PC-9 (cell line): ENCODE measurements at regions not wholly inside any gene's neighbourhood (a gene's known extent, or its start where the extent isn't known, plus 50 kb on each side); places are given as distances from the start of the nearest gene placed in this dataset.

Source experiments
- BruUV-seq: library from RNA; stranded (reverse); fragments of 400-500 nt; replicated peaks from 2 replicates; lab custom pipeline; 2021; lab: Mats Ljungman, UMichigan
- CTCF ChIA-PET: fragments of 300-600 bp; sonication (Branson Sonifier 250); formaldehyde crosslinking; loops from one replicate; lab custom pipeline; 2022; ENCODE audit warnings: antibody characterized with exemption; lab: Charles Lee
- POLR2A ChIA-PET: fragments of 300-600 bp; sonication (Branson Sonifier 250); formaldehyde crosslinking; loops from one replicate; lab custom pipeline; 2022; ENCODE audit warnings: antibody characterized with exemption; ENCODE audit not compliant: unreplicated experiment; lab: Charles Lee
- DNase-seq, 2 experiments: peaks; one replicate each; pipeline versions ENCODE4 v3.0.0 to v3.0.0-alpha.2; 2015 to 2022; ENCODE audit warnings: mixed read lengths in 1 of 2
- H2AFZ ChIP-seq: fragments of 200-600 bp; sonication (generic); 2 replicates; pipeline ENCODE4 v1.8.1; 2017; ENCODE audit warnings: antibody characterized with exemption
- H3F3A ChIP-seq: fragments of 200-600 bp; sonication (generic); 2 replicates; pipeline ENCODE4 v1.8.1; 2017; ENCODE audit warnings: antibody characterized with exemption, mild to moderate bottlenecking, low read depth; ENCODE audit not compliant: insufficient read depth
- H3K27ac ChIP-seq: fragments of 200-600 bp; sonication (generic); 2 replicates; pipeline ENCODE4 v1.6.1; 2016; ENCODE audit warnings: mixed run types
- H3K27me3 ChIP-seq: fragments of 200-600 bp; sonication (generic); 2 replicates; pipeline ENCODE4 v1.6.1; 2016; ENCODE audit warnings: low read depth, mixed run types; ENCODE audit not compliant: insufficient read depth
- H3K36me3 ChIP-seq: fragments of 200-600 bp; sonication (generic); 2 replicates; pipeline ENCODE4 v1.6.1; 2016; ENCODE audit warnings: low read depth, mixed run types
- H3K4me1 ChIP-seq: fragments of 200-600 bp; sonication (generic); replicated peaks from 2 replicates; pipeline ENCODE4 v1.6.1; 2016; ENCODE audit warnings: mixed run types; ENCODE audit not compliant: insufficient read depth
- H3K4me2 ChIP-seq: fragments of 200-600 bp; sonication (generic); 2 replicates; pipeline ENCODE4 v1.6.1; 2017; ENCODE audit warnings: mixed run types
- H3K4me3 ChIP-seq: fragments of 200-600 bp; sonication (generic); 2 replicates; pipeline ENCODE4 v1.6.1; 2016; ENCODE audit warnings: mixed run types
- H3K79me2 ChIP-seq: fragments of 200-600 bp; sonication (generic); 2 replicates; pipeline ENCODE4 v1.6.1; 2017; ENCODE audit warnings: low read depth, mixed run types
- H3K9me2 ChIP-seq: fragments of 200-600 bp; sonication (generic); 2 replicates; pipeline ENCODE4 v1.8.1; 2017; ENCODE audit warnings: mild to moderate bottlenecking; ENCODE audit not compliant: insufficient read depth
- H3K9me3 ChIP-seq: fragments of 200-600 bp; sonication (generic); 2 replicates; pipeline ENCODE4 v1.8.1; 2016; ENCODE audit warnings: low read depth; ENCODE audit not compliant: insufficient read depth
- H4K20me1 ChIP-seq: fragments of 200-600 bp; sonication (generic); 2 replicates; pipeline ENCODE4 v1.8.1; 2017; ENCODE audit not compliant: insufficient read depth
- CTCF ChIP-seq: fragments of 200-600 bp; sonication (generic); conservative IDR thresholded peaks from 2 replicates; pipeline ENCODE4 v1.6.1; 2017; ENCODE audit warnings: mixed run types, antibody characterized with exemption, mild to moderate bottlenecking, moderate library complexity
- EZH2 ChIP-seq: fragments of 200-600 bp; sonication (generic); IDR thresholded peaks from 2 replicates; pipeline ENCODE4 v1.8.0; 2017; ENCODE audit warnings: antibody characterized with exemption, low read depth
- intact Hi-C: fragments of 100-400 bp; cut with micrococcal nuclease; formaldehyde crosslinking; loops from one replicate; pipeline ENCODE4 v1.10.0; 2022; ENCODE audit not compliant: unreplicated experiment

- POLR2A ChIA-PET, result no interaction called here
- H4K20me1 ChIP-seq, result no peaks in the 10 kb centered on the region
- no peak for DNase-seq
- no peak overlapping the region for H3K27ac ChIP-seq
- no peaks in the 10 kb centered on the region for H3K4me1 ChIP-seq
- no peak overlapping the region for H2AFZ ChIP-seq
- intact Hi-C loops, result no loop called here
- H3K4me2 ChIP-seq, result no peak overlapping the region
- H3K9me2 ChIP-seq, result no peaks in the 10 kb centered on the region
- BruUV-seq, result no TSS peak
- H3K9me3 ChIP-seq, result no peaks in the 10 kb centered on the region
- no peaks in the 10 kb centered on the region for H3K79me2 ChIP-seq
- CTCF ChIA-PET, result no interaction called here
- H3K27me3 ChIP-seq, result no peaks in the 10 kb centered on the region; the same call in 1 of the 2 replicates
- H3F3A ChIP-seq, result no peaks in the 10 kb centered on the region; the same call in 1 of the 2 replicates
- H3K4me3 ChIP-seq, result no peak overlapping the region
- TF ChIP-seq CTCF, result no peak
- TF ChIP-seq EZH2, result no peak
- H3K36me3 ChIP-seq, result no peaks in the 10 kb centered on the region
These were observed 246.1 kb downstream of the BMP7 start for GRCh38 chr20:57020364-57020763.

GRCh38 chr20:57022306-57022705 lies 244.1 kb downstream of the BMP7 start:
- no peak overlapping the region for H3K4me2 ChIP-seq
- no peaks in the 10 kb centered on the region; the same call in 1 of the 2 replicates for H3K27me3 ChIP-seq
- H3K4me1 ChIP-seq, result no peaks in the 10 kb centered on the region
- ChIA-PET POLR2A (no interaction called here), CTCF (no interaction called here)
- no peak overlapping the region for H2AFZ ChIP-seq
- no peaks in the 10 kb centered on the region for H3K36me3 ChIP-seq
- H3K4me3 ChIP-seq, result no peak overlapping the region
- TF ChIP-seq CTCF (no peak), EZH2 (no peak)
- no TSS peak for BruUV-seq
- H3K27ac ChIP-seq, result no peak overlapping the region
- intact Hi-C loops, result no loop called here
- no peaks in the 10 kb centered on the region; the same call in 1 of the 2 replicates for H3F3A ChIP-seq
- no peaks in the 10 kb centered on the region; the same call in 1 of the 2 replicates for H3K9me2 ChIP-seq
- no peaks in the 10 kb centered on the region for H3K9me3 ChIP-seq
- no peaks in the 10 kb centered on the region for H3K79me2 ChIP-seq
- no peak for DNase-seq
- H4K20me1 ChIP-seq, result no peaks in the 10 kb centered on the region

GRCh38 chr20:57023007-57023406 lies 243.4 kb downstream of the BMP7 start:
- H3K4me2 ChIP-seq, result no peak overlapping the region
- DNase-seq, result no peak
- H3K27ac ChIP-seq, result no peak overlapping the region
- no peaks in the 10 kb centered on the region for H3K4me1 ChIP-seq
- ChIA-PET POLR2A (no interaction called here), CTCF (no interaction called here)
- H3F3A ChIP-seq, result no peaks in the 10 kb centered on the region; the same call in 1 of the 2 replicates
- no peak overlapping the region for H3K4me3 ChIP-seq
- TF ChIP-seq EZH2 (no peak), CTCF (no peak)
- BruUV-seq, result no TSS peak
- H3K79me2 ChIP-seq, result no peaks in the 10 kb centered on the region
- H3K9me2 ChIP-seq, result no peaks in the 10 kb centered on the region; the same call in 1 of the 2 replicates
- H3K9me3 ChIP-seq, result no peaks in the 10 kb centered on the region
- no peak overlapping the region for H2AFZ ChIP-seq
- H3K36me3 ChIP-seq, result no peaks in the 10 kb centered on the region
- H4K20me1 ChIP-seq, result no peaks in the 10 kb centered on the region
- no peaks in the 10 kb centered on the region; the same call in 1 of the 2 replicates for H3K27me3 ChIP-seq
- intact Hi-C loops, result no loop called here
